ENCODE measurements at regions not wholly inside any gene's neighbourhood (a gene's known extent, or its start where the extent isn't known, plus 50 kb on each side); places are given as distances from the start of the nearest gene placed in this dataset.

DNA sequence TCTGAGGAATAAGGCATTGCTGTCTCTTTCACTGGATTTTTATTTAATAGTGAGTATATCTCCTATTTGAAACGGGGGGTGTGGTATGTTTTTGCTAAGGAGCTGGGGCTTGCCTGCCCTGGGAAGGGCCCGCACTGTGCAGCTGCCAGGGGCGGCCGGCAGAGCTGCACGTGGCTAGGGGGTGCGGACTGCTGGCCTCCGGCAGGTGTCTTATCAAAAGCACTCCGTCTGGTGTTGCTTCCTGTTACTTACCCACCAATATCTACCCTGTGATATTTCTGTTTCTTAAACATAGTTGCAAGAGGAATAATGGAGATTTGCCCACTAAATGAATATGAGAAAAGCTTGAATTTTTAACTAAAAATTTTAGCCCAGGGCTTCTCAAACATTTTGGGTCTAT, 232.0 kb downstream of the IRX1 start:
- DNase-seq, result no peak

DNA sequence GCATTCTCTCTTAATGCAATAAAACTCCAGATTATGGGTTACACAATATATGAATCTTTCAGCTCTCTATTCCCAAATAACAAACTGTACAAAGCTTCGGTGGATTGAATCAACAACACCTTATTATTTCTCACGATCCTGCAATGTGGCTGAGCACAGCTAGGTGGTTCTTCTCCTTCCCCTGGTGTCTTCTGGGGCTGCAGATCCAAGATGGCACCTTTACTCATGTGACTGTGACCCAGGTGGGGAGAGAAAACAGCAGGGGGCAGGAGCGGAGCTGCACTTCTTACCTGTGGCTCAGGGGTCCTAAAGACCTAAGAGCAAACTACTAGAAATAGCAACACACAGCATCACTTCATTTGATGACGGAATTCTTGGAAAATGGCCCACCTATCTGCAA, 233.1 kb downstream of the IRX1 start:
- no peak for DNase-seq

DNA sequence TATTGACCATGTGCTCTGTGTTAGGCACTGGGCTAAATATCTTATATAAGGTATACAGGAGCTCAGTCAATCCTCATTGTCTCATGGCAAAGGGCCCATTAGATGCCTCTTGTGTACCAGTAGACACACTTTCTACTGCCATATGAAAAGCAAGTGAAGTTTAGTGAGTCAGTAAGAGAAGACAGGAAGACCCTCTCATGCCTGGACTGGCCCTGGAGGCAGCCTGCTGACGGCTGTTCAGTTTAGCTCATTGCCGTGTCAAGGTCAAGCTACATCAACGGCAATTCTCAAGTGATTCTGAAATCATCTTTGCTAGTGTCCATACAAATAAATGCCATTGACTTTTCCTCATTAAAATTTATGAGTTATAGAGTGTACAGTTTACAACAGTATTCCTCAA, 237.9 kb downstream of the IRX1 start:
- DNase-seq, result no peak

DNA sequence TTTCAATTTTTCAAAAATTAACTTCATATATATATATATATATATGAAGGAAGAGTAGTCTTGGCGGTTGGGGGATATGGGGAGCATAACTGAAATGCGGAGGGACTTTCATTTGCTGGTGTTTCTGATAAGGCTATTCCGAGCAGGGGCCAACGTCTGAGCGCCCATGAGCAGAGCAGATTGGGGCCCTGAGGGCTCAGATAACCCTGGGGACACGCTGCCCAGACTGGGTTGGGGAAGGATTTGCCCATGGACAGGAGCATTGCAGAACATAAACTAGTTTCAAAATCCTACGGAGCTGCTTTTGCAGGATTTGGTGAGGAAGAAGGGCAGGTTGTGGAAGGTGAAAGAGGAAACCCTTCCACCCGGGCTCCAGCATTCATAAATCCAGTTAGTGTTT, 240.2 kb downstream of the IRX1 start:
- DNase-seq, result no peak

DNA sequence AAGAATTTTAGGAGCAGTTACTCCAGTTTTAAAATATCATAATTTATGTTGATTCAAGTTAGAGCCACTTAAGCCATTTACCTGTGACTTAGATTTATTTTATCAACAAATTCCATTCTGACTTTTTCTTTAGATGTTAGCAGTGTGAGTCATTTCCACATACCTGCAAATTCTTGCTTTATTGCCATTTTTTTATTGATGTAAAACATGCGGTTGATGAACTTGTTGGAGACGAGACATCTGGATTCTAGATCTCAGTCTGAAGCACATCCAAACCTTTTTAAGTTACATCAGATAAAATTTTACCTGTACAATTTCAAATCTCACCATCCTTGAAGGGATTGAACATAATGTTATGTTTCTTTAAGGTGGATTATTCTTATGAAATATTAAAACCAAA, 240.9 kb downstream of the IRX1 start:
- no peak for DNase-seq

DNA sequence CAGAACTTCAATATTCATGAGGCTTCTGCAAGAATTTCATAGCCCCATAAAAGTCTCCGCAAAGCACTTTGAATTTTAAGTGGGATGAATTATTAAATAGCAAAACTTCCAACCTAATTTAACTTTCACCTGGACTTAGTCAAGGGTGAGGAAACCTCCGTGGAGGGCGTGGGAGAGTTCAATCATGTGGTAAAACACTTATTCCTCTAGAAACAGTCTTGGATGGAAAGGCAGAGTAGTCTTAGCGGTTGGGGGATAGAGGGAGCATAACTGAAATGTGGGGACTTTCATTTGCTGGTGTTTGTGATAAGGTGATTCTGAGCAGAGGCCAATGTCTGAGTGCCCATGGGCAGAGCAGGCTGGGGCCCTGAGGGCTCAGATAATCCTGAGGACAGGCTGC, 241.9 kb downstream of the IRX1 start:
- no peak for DNase-seq

DNA sequence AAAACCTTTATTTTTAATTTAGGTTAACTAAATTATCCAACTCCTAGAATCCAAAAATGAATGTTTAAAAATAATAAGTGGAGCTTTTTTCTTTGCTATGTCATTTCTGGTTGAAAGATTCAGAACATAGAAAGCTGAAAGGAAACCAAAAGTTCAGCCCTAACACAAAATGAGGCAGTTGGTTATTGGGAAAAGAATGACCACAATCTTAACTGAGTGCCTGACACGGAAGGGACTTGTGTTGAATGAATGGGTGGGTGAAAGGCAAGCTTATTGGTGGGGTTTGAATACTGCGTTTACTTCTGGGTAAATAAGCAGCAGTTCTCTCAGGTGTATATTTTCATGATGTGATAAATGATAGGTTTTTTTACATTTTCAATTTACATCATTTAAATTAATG, 243.5 kb downstream of the IRX1 start:
- DNase-seq, result no peak

DNA sequence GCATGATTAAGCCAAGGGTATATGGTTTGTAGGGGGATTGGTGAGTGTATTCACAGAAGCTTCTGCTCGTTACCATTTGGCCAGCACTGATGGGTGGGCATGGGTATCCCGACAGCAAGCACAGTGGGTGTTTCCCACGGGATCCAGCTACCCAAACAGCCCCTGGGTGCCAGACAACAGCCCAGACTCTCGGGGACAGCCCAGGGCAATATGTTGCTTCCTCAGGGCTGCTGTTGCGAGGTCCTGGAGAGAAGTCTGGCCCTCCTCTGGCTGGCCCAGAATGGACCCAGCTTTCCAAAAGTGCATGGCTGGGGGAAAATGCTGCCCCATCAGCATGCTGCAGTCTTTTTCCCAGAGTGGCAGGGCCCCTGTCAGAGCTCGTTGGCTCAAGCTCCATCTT, 247.0 kb downstream of the IRX1 start:
- no peak for DNase-seq

DNA sequence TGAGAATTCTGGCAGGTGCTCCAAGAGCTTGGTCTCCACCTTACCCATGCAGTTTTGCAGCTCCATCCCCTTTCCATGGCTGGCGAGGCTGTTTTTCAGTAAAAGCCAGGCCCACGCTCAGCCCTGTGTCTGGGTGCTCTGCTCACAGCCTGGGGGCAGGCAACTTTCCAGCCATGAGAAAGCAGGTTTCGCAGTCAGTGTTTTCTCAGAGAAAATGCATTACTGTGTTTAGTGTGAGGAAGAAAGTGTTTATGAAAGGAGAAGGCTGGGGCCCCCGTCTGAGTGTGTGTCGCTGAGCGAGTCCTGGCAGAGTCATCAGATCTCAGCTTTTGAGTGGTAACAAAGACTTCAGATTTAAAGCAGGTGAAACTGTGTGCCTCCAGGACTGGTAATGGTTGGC, 248.1 kb downstream of the IRX1 start:
- DNase-seq, result no peak

DNA sequence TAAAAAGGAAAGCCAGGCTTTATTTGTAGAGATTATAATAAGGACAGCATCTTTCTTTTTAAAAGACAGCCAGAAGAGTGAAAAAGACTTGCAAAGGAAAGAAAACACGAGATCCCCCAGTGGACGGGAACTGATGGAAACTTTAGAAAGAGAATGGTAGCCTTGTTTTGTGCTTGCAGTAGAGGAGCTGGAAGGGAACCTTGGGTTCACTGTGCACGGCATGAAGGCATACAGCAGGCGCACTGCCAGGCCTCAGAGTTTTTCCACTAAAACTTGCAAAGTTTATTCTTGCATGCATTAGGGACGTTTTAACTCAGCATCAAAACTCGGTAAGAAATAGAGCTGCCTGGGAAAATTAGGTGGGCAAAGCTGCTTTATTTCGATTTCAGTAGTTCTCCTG, 248.6 kb downstream of the IRX1 start:
- no peak for DNase-seq

DNA sequence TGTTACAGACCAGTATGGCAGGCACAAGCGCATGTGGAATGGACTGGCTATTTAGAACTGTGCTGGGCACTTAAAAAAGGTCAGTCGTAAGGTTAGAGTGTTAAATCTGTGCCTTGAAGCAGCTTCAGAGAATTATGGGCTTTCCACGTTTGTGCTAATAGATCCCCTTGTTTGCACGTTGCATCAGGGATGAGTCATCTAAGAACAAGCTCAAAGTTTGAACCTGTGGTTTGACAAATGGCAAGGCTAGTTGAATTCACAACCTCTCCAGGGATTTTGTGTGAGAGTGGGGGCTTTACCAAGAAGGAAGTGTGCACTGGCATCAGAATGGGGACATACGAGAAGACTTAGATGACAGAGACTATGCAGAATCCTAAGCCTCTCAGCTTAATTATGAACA, 249.6 kb downstream of the IRX1 start:
- DNase-seq, result no peak

DNA sequence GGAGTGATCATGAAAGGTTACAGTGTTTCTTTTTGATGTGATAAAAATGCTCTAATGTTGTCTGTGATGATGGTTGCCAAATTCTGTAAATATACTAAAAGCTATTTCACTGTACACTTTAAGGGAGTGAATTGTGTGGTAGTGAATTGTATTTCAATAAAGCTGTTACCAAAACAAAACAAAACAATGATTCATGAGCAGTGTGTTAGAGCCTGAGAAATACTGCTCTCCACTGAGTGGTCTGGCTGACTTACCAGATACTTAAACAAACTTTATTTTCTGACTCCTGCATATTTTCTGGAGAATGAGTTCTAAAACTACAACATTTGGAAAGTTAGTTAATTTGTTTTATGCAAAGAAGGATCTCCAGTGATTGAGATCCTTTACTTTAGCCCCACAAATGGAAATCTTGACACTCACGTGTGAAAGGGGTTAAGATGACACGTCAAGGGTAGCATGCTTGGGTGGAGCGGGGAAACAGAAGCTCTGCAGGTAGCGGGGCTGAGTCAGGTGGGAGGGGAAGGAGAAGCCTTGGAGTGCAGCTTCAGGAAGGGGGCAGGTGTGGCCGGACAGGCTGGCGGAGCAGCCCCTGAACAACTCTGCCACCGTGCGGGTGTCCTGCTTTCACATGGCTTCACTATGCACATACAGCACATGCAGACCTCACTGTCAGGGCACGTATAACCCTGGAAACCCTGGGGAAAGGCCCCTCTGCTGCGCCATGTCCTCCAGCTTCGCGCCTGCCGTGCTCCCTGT, 256.7 kb downstream of the IRX1 start:
- no peak for DNase-seq

DNA sequence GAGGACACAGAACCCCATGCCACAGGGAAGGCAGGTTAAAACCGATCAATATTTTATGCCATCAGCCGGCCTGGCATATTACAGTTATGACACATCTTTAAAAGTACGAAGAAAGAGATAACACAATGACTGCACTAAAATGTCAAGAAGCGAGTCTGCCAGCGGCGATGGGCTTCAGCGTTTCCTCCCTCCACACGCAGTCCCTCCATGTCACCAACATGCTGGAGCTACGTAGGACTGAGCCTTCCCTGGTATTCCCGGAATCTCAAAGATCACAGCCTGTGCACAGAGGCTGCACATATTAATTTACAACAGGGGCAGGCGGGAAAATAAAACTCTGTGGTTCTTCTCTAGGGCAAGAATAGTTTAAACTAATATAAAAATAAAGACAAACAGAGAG, 257.7 kb downstream of the IRX1 start:
- no peak for DNase-seq

DNA sequence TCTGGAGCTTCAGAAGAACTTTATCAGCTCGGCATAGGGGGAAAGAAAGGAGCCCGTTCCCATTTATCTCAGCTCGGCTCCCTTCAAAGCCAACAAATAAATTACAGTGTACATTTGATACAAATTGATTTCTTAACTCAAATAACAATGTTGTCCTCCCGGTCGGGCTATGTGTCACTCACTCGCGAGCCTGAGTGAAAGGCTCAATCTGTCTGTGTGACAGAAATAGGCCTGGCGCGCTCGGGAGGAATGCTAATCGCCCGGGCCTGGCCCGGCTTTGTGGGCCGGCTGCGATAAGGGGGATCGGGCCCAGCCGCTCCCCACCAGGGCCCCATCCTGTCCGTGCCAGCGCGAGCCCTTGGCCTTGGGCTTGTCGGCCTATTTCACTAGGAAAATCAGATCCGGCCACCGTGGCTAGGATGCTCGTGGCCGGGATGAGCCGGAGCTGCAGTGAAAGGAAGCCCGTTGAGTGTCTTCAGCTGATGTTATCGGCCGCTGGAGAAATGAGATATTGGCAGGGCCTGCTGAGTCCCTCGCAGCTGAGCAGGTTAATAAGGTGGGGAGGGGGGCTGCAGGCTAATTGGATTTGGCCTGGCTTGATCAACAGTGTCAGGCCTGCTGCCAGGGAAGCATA, 258.7 kb downstream of the IRX1 start:
- DNase-seq, result no peak

DNA sequence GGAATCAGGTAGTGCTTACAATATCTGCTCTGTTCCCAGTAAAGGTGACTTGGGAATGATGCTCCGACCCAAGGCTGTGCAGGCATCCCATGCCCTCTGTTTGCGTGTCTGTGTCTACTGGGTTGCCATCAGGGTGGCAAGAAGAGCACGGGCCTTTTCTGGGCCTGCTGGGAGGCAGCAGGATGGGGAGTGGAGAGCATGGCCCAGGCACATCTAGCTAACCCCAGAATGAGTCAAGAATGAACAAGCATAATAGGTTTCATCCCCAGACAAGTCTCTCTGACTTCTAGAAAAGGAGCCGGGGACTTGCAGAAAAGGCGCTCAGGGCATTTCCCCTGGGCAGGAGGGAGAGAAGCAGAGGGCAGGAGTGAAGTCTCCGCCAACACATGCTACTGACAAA, 260.4 kb downstream of the IRX1 start:
- no peak for DNase-seq

DNA sequence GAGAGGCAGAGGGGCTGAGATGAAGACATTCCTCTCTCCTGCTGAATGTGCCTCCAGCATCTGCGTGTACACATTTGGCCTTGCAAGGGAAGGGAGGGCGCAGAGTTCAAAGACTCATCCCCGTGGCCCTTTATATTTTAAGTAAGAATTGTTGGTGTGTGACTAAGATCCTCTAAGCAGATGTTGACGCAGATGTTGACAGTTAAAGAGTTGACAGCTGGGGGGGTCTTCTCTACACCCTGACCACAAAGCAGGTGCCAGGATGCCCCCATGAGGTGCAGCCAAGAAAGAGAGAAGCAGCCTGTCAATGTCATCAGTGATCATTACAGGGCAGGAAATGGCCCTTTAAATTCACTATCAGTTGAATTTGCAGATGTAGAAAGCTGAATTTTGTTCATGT, 262.9 kb downstream of the IRX1 start:
- no peak for DNase-seq

DNA sequence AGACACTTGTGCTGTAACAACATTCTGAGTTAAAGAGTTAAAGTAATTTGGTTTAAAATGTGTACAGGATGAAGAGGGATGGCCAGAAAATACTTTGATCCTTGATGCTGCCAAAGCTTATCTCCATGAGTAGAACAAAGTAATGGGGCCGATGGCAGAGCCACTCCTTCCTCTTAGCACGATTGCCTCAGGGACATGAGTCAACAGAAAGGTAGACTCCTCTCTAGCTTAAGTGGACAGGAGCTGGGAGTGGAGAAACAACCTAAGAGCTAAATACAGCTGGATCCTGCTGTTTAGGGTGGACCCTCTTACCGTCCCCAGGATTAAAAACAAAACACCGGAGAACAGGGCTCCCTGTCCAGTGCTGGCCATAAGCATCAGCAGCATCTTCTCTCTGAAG, 267.3 kb downstream of the IRX1 start:
- no peak for DNase-seq

DNA sequence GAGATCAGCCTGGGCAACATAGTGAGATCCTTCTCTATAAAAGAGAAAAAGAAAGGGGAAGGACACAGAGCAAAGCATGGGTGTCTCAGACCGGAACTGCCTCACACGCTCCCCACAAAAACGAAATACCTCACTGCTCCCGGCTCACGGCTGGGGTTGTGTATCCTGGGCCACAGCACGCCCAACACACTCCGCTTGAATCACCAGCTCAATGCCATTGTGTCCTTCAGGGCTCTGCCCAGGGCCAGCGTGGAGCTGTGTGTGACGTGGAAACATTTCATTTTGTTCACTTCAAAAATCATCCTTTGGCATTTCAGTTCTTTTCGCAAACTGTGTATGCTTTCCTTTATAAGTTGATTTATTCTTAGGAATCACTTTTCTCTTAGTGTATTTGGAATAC, 279.5 kb downstream of the IRX1 start:
- DNase-seq, result no peak

DNA sequence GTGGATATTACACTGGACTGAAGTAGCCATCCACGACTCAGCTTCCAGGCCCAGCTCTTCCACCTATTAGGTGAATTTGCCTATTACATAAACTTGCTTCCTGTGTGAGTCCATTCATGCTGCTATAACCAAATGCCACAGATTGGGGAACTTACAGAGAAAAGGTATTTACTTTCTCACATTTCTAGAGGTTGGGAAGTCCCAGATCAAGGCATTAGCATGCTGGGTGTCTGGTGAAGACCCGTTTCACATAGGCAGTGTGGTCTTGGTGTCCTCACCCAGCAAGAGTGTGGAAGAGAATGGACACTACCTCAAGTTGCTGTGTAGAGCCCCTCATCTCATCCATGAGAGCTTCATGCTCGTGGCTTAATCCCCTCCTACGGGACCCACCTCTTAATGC, 282.6 kb downstream of the IRX1 start:
- DNase-seq, result no peak

DNA sequence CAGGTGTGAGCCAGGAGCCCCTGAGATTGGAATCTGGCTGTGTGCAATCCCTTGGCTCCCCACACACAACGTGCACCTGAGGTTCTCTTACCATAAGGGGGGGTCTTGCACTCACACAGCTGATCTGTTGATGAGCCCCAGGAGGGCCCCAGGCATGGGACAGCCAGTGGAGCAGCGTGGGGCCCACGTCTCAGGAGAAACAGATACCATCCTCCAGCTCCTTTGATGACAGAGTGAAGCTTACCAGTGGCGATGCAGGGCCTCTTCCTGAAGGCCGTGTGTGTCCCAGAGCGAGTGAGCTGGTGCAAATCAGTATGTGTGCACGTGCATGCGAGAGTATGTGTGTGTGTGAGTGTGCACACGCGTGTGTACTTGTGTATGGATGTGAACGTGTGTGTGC, 287.4 kb downstream of the IRX1 start:
- no peak for DNase-seq

DNA sequence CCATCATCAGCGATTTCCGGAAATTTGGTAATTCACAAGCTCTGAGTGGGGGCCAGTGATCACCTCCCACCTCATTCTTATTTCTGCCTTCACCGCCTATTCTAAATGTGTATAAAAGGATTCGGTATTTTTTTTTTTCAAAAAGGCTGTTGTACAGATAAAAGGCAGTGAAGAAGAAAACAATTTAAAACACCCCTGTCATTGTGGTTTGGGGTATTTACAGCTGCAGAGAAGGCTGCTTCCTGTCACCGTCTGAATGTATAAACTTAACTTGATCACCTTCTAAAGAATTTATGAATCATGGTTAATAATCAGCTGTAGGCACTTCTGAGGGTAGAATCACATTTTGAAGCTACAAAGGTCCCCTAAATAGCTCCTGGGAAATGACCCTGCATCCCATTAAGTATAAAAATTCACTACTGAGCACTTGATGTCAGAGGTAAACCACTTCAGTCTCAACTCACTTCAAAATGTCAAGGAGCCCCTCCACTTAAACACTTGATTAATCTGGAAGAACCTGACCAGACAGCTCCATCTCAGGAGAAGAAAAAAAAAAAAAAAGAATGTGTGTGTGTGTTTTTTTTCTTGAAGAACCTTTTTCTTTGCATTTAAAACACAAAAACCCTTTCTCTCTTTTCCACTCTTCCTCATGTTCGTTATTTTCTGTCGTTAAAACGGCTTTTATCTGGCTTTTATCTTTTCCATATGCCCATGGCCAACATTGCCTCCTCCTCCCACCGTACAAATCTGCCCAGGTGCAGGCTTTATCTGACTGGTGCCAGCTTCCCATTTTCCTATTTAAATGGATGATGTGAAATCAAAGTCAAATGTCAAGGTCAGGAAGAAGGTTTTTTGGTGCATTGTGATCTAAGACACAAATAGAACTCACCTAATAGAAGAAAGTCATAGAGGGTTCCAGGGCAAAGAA, 291.2 kb downstream of the IRX1 start:
- no peak for DNase-seq

DNA sequence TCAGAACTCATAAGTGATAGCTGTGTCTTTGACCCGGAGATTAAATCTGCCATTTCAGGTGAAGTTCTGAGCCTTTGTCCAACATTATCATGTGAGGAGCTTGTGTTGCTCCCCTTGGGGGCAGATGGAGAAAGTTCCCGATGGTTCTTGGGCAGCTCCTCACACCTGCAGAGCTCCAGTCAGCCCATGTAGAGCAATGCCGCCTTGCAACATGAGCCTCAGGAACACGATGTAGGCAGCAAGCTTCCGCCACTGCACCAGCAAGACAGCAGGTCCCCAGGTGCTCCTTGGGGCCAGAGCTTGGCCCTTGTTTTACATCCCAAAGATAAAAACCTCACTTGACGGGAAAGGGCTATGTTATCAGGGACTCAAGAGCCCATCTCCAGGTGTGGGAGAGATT, 292.7 kb downstream of the IRX1 start:
- no peak for DNase-seq

DNA sequence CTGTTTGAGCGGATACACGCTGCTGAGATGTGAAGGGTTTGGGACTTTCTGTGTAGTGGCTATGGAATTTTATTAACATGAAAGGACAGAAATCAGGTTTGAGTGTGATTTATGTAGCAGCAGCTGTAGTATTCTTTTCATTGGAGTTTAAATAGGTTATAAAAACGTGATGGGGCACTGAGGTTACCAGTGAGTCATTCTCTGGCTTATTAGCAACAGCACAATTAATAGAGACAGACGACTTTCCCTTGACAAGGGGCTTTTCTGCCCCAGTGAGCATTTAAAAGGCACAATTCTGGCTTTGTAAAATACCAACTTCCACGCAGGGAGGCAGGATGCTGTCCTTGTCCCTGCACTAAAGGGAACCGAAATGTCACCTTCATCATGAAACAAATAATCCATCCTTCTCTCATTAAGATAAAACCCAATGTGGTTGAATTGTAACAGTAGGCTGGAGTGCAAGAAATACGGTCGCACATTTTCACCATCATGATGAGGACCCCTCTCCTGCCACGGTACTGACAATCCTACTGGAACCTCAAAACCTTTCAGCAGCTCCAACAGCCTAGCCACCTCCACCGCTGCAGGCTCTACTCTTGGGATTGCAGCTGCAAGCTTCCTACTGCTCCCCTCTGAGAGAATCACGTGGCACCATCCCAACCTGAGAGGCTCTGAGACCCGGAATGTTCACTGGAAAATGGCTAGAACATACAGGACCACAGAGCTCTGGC, 293.9 kb downstream of the IRX1 start:
- no peak for DNase-seq
